Stimulated activated effector memory CD8-positive, alpha-beta T cell treated with anti-CD3 and anti-CD28 coated beads, Interleukin-12 subunit alpha, Interleukin-12 subunit beta, amount 100 ng/mL, for 72 hours (primary cell): ENCODE measurements at regions not wholly inside any gene's neighbourhood (a gene's known extent, or its start where the extent isn't known, plus 50 kb on each side); places are given as distances from the start of the nearest gene placed in this dataset.

ENCODE experiments used
- ATAC-seq: fragments of 150-1000 bp; cut with Tn5 transposase; 2 replicates; pipeline ENCODE4 v1.10.0; 2021
- DNase-seq, 2 donors: peaks; one replicate each; pipeline ENCODE4 v3.0.0; 2021 to 2022; ENCODE audit warnings: low spot score in 2 of 2
- H3K27ac Mint-ChIP-seq: one replicate; pipeline ENCODE4 v1.8.0; 2022; ENCODE audit warnings: mild to moderate bottlenecking, mixed read lengths
- H3K36me3 Mint-ChIP-seq: one replicate; pipeline ENCODE4 v1.8.0; 2022; ENCODE audit warnings: mild to moderate bottlenecking, mixed read lengths
- H3K4me1 Mint-ChIP-seq: one replicate; pipeline ENCODE4 v1.8.0; 2022; ENCODE audit warnings: mixed read lengths
- H3K4me3 Mint-ChIP-seq: one replicate; pipeline ENCODE4 v1.8.0; 2022; ENCODE audit warnings: mild to moderate bottlenecking, mixed read lengths
- H3K9me3 Mint-ChIP-seq: one replicate; pipeline ENCODE4 v1.8.0; 2022; ENCODE audit warnings: mixed read lengths

GRCh38 chrX:53746718-53747117 lies 60.2 kb upstream of the HUWE1 start:
- Mint-ChIP-seq H3K27ac (no peak overlapping the region), H3K36me3 (no peaks in the 10 kb centered on the region), H3K4me3 (no peak overlapping the region), H3K4me1 (no peaks in the 10 kb centered on the region), H3K9me3 (no peaks in the 10 kb centered on the region)
- DNase-seq (no peak), ATAC-seq (no peak)

DNA sequence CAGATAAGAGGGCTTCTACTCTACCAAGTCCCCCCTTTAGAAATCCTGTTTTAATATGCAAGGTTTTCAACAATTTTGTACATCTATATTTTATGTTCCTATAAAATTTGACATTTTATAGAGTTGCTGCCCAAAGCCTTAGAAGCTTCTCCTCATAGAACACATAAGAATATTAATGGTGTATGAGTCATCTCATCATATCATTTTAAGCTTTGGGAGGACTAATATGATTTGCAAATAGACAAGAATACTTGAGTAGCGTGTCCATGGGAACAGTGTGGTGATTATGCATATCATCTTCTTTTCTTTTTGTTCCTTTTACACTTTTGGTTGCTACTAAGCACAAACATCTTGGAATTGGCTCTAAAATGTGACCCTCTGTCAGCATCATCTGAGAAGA lies 56.7 kb upstream of the HUWE1 start:
- Mint-ChIP-seq H3K9me3 (no peaks in the 10 kb centered on the region), H3K4me3 (no peak overlapping the region), H3K27ac (no peak overlapping the region), H3K36me3 (peaks cover 4% of the 10 kb centered on the region), H3K4me1 (peaks cover 12% of the 10 kb centered on the region)
- no peak for DNase-seq
- no peak for ATAC-seq

- Mint-ChIP-seq H3K9me3 (peaks cover 3% of the 10 kb centered on the region), H3K4me1 (peaks cover 42% of the 10 kb centered on the region), H3K36me3 (peaks cover 25% of the 10 kb centered on the region), H3K4me3 (peak overlapping the region; percentile 51), H3K27ac (peak overlapping the region; percentile 85)
- no peak for DNase-seq
- ATAC-seq: peak; percentile 93
Measured at GRCh38 chrX:53738370-53738906, 51.9 kb upstream of the HUWE1 start.
